ENCODE measurements at regions not wholly inside any gene's neighbourhood (a gene's known extent, or its start where the extent isn't known, plus 50 kb on each side); places are given as distances from the start of the nearest gene placed in this dataset.

GRCh38 chr6:156502969-156503504 is 274.1 kb upstream of the ARID1B start:
- no peaks in the 10 kb centered on the region for H3K4me1 ChIP-seq
- 92 to 94% methylated on average over 8 of the region's 8 CpGs for WGBS, 2 donors
- DNase-seq = no peak
- no peaks in the 10 kb centered on the region for H3K27me3 ChIP-seq
- TF ChIP-seq POLR2AphosphoS5 (IDR thresholded peaks at IDR 0.05) = no peak
- TF ChIP-seq POLR2A (IDR thresholded peaks at IDR 0.05) = no peak
- no peak for TF ChIP-seq EP300 (IDR thresholded peaks at IDR 0.05)
- TF ChIP-seq CTCF (IDR thresholded peaks at IDR 0.05) = no peak
- no peaks in the 10 kb centered on the region for H3K9me3 ChIP-seq
- no peak overlapping the region for H3K4me3 ChIP-seq
- H3K36me3 ChIP-seq = no peaks in the 10 kb centered on the region
- H3K27ac ChIP-seq = no peak overlapping the region
- intact Hi-C loops (cut with DNase I) = no loop called here

- Histone ChIP-seq H3K27ac (no peak overlapping the region), H3K4me3 (no peak overlapping the region), H3K27me3 (no peaks in the 10 kb centered on the region), H3K9me3 (no peaks in the 10 kb centered on the region), H3K4me1 (no peaks in the 10 kb centered on the region), H3K36me3 (no peaks in the 10 kb centered on the region)
- WGBS, 2 donors = 77 to 85% methylated on average over 2 of the region's 2 CpGs
- no peak for DNase-seq
- intact Hi-C loops (cut with DNase I) = no loop called here
- TF ChIP-seq EP300 (IDR thresholded peaks at IDR 0.05) = no peak
- no peak for TF ChIP-seq POLR2AphosphoS5 (IDR thresholded peaks at IDR 0.05)
- TF ChIP-seq POLR2A (IDR thresholded peaks at IDR 0.05) = no peak
- TF ChIP-seq CTCF (IDR thresholded peaks at IDR 0.05) = no peak
Measured at GRCh38 chr6:156497618-156498017, 279.6 kb upstream of the ARID1B start.

- Histone ChIP-seq H3K4me3 (no peak overlapping the region), H3K27me3 (no peaks in the 10 kb centered on the region), H3K36me3 (no peaks in the 10 kb centered on the region), H3K27ac (no peak overlapping the region), H3K4me1 (no peaks in the 10 kb centered on the region), H3K9me3 (peaks cover 0 to 3% (median 0%) of the 10 kb centered on the region in 4 donors)
- WGBS, 2 donors = 74 to 78% methylated on average over 2 of the region's 2 CpGs
- intact Hi-C loops (cut with DNase I) = no loop called here
- DNase-seq = no peak
- TF ChIP-seq CTCF (IDR thresholded peaks at IDR 0.05) (no peak), EP300 (IDR thresholded peaks at IDR 0.05) (no peak), POLR2AphosphoS5 (IDR thresholded peaks at IDR 0.05) (no peak), POLR2A (IDR thresholded peaks at IDR 0.05) (no peak)
Measured at GRCh38 chr6:156487877-156488276, 289.3 kb upstream of the ARID1B start.

GRCh38 chr6:156485150-156485549 is 292.0 kb upstream of the ARID1B start:
- Histone ChIP-seq H3K4me1 (no peaks in the 10 kb centered on the region), H3K9me3 (peaks cover 0 to 3% (median 0%) of the 10 kb centered on the region in 4 donors), H3K4me3 (no peak overlapping the region), H3K27ac (no peak overlapping the region), H3K27me3 (no peaks in the 10 kb centered on the region), H3K36me3 (no peaks in the 10 kb centered on the region)
- DNase-seq = no peak
- intact Hi-C loops (cut with DNase I) = no loop called here
- no peak for TF ChIP-seq CTCF (IDR thresholded peaks at IDR 0.05)

GRCh38 chr6:156474507-156475120 is 302.6 kb upstream of the ARID1B start:
- WGBS, 2 donors = 82 to 91% methylated on average over 5 of the region's 5 CpGs
- Histone ChIP-seq H3K27ac (no peak overlapping the region), H3K27me3 (no peaks in the 10 kb centered on the region), H3K4me3 (no peak overlapping the region), H3K4me1 (no peaks in the 10 kb centered on the region), H3K36me3 (no peaks in the 10 kb centered on the region), H3K9me3 (no peaks in the 10 kb centered on the region)
- no peak for TF ChIP-seq EP300 (IDR thresholded peaks at IDR 0.05)
- TF ChIP-seq POLR2AphosphoS5 (IDR thresholded peaks at IDR 0.05) = no peak
- no peak for TF ChIP-seq CTCF (IDR thresholded peaks at IDR 0.05)
- TF ChIP-seq POLR2A (IDR thresholded peaks at IDR 0.05) = no peak
- intact Hi-C loops (cut with DNase I) = no loop called here
- DNase-seq = no peak

Measured in sigmoid colon (tissue), 6 donors.